Kidney tubule cell (primary cell): ENCODE measurements at regions not wholly inside any gene's neighbourhood (a gene's known extent, or its start where the extent isn't known, plus 50 kb on each side); places are given as distances from the start of the nearest gene placed in this dataset.
"Not testable (repeated sequence)": the region's sequence is repeated elsewhere in the genome, so short reads cannot be mapped to it uniquely, and the experiment has no call there.

Experiments
- DNase-seq: peaks from one replicate; pipeline ENCODE4 v3.0.0-alpha.2; 2018; ENCODE audit warnings: low spot score

- DNase-seq, result peak; percentile 70
Measured at GRCh38 chr3:153221748-153222162, 59.7 kb downstream of the RAP2B start.

GRCh38 chr3:153226877-153227276 lies 64.9 kb downstream of the RAP2B start:
- DNase-seq, result not testable (repeated sequence)

- not testable (repeated sequence) for DNase-seq
Measured at GRCh38 chr3:153230427-153230826, 68.4 kb downstream of the RAP2B start.

GRCh38 chr3:153231245-153231644 lies 69.2 kb downstream of the RAP2B start:
- DNase-seq, result not testable (repeated sequence)

- DNase-seq, result not testable (repeated sequence)
Measured at GRCh38 chr3:153232050-153232752, 70.2 kb downstream of the RAP2B start.

- DNase-seq, result no peak
Measured at GRCh38 chr3:153232851-153233271, 70.8 kb downstream of the RAP2B start.

GRCh38 chr3:153233986-153234385 lies 72.0 kb downstream of the RAP2B start:
- no peak for DNase-seq

GRCh38 chr3:153242896-153243295 lies 80.9 kb downstream of the RAP2B start:
- DNase-seq, result no peak

GRCh38 chr3:153244961-153245360 lies 82.9 kb downstream of the RAP2B start:
- DNase-seq, result no peak

GRCh38 chr3:153245661-153246060 lies 83.6 kb downstream of the RAP2B start:
- no peak for DNase-seq

- no peak for DNase-seq
Measured at GRCh38 chr3:153246331-153246730, 84.3 kb downstream of the RAP2B start.

GRCh38 chr3:153246806-153247205 lies 84.8 kb downstream of the RAP2B start:
- DNase-seq, result no peak

- no peak for DNase-seq
Measured at GRCh38 chr3:153247331-153248330, 85.6 kb downstream of the RAP2B start.

- DNase-seq, result not testable (repeated sequence)
Measured at GRCh38 chr3:153248835-153249234, 86.8 kb downstream of the RAP2B start.

- DNase-seq, result no peak
Measured at GRCh38 chr3:153249906-153250305, 87.9 kb downstream of the RAP2B start.

- no peak for DNase-seq
Measured at GRCh38 chr3:153250446-153250845, 88.4 kb downstream of the RAP2B start.

GRCh38 chr3:153252963-153253362 lies 90.9 kb downstream of the RAP2B start:
- peak; percentile 44 for DNase-seq

GRCh38 chr3:153254361-153254760 lies 92.3 kb downstream of the RAP2B start:
- DNase-seq, result no peak

- DNase-seq, result no peak
Measured at GRCh38 chr3:153257673-153258351, 95.8 kb downstream of the RAP2B start.

GRCh38 chr3:153259956-153260355 lies 97.9 kb downstream of the RAP2B start:
- DNase-seq, result no peak

GRCh38 chr3:153260681-153261080 lies 98.7 kb downstream of the RAP2B start:
- no peak for DNase-seq

GRCh38 chr3:153266619-153267018 lies 104.6 kb downstream of the RAP2B start:
- no peak for DNase-seq
